Hematopoietic multipotent progenitor cell treated with erythropoietin and hydrocortisone succinate and interleukin-3 and kit ligand, for 8 days (in vitro differentiated cells): ENCODE measurements at regions not wholly inside any gene's neighbourhood (a gene's known extent, or its start where the extent isn't known, plus 50 kb on each side); places are given as distances from the start of the nearest gene placed in this dataset.
A peak's percentile ranks its signal among the peaks of the same experiment; 100 is the strongest.

Experiments used
- DNase-seq: peaks from one replicate; pipeline ENCODE4 v3.0.0-alpha.2; 2015

DNA sequence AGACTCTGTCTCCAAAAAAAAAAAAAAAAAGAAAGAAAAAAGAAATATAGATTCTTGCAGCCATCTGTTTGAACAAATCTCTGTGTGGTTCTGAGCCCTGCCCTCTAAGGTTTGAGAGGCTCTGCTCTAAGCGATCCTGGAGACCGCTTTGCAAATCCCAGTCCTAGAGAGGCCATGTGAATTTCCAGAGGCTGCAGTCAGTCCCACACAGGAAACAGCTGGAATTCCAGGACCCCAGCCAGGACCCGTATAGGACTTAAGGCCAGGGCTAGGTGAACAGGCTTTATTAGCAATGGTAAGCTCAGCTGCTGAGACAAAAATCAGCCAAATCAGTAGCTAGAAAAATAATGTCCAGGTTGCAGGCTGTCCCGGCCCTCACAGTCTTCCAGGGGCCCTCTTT, 154.8 kb downstream of the RPS24 start:
- DNase-seq = no peak

DNA sequence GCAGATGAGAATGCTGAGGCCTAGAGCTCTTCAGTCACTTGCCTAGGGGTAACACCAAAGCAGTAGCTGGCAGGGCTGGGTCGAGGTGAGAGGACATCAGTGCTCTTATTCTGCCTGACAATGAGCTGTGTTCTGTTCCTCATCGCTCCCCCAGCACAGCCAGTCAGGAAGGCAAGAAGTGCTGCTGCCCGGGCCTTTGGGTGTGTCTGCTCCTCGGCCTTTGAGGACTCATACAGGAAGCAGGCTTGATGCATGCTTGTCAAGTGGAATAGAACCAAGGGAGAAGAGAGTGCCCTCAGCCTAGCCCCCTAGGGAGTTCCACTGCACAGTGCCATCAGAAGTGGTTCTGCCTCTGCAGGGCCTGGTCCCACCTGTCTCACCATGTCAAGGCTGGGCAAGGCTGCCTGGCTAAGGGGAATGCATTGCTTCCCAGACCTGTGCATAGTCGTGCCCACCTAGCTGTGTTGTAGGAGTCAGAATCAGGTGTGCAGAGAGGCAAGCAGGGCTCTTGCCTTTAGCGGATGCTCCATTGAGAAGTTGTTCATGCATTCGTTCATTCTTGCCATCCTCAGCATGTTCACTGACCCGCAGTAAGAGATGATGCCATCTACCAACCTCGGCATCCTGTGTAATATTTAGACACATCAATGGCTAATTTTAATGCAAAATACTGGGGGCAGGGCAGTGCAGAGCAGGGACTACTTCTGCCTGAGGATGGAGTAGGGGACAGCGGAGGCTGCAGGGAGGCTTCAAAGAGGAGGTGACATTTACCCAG, 156.6 kb downstream of the RPS24 start:
- DNase-seq = no peak

DNA sequence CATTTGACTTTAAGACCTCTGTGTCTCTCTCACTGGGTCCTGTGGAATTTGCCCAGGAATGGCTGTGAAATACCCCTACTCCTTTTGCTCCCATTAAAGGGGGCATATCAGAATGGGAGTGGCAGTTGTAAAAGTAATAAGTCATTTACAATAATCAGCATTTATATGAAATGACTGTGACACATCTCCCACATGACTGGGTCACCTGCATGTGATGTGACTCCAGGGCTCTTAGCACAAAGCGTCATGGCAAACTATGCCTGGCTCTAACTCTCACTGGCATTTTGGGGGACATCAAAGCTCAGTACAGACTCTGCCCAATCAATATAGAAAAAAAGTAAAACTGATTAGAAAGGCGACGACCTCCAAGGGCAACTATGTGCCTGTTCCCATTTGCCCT, 157.6 kb downstream of the RPS24 start:
- no peak for DNase-seq

DNA sequence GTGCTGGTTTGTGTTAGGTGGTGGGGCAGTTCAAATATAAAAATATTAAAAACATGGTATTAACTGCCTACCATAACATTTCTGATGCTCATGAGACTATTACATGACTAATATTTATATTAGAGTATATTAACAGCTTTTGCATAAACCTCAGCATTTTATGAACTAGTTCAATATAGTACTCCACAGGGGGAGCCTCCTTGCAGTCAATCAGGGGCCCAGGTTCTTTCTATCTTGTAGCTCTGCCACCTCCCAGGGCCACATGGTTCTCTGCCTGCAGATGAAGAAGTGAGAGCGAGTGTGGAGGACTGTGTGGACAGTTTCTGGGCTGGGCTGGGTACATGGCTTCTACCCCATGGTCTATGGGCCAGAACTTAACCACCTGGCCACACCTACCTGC, 159.5 kb downstream of the RPS24 start:
- no peak for DNase-seq

DNA sequence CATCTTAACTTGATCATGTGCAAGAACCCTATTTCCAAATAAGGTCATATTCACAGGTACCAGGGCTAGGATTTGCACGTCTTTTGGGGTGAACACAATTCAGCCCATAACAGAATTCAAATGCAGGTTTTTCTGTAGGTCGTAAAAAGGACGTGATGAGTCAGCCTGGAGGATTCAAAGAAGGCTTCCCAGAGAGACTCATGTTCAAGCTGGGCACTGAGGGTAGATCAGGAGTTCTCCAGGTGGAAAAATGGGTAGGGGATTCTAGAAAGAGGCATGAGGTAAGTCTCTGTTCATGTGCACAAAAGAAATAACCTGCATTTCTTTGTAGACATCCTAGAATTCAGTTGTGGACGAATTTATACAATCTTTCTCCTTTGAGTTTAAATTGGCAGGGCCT, 160.4 kb downstream of the RPS24 start:
- no peak for DNase-seq

DNA sequence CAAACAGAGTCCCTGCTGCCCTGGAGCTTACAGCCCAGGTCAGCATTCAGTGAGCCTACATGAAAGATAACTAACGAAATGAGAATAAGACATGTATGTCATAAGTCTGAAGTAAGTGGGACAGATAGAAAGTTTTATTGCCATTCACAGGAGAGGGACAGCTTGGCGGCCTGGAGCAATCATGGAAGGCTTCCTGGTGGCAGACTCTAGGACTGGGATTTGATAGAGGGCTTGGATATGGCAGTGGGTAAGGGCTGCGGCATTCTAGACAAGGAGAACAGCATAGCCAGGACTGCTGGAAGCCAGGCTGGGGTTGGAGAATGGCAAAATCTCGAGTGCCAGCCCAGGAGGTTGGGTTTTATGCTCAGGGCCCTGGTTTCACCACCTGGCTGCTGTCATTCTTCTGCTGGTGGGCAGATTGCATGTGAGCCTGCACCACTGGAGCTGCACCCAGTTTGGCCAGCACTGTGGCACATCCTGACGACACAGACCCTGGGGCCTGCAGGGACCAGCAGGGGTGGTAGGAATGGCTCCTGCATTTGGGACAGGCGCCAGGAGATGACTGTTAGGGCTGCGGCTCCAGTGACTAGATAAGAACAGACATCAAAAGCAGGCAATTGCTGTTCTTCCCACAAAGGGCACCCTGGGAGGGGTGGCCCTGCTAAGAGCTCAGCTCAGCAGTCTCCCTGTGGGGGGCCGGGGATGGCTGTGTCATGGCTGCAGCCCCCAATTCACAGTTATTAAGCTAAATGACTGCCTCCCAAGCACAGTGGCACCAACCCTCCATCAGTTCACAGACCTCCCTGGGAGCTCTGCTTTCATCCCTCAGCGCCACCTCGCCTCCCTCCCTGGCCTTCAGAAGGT, 161.1 kb downstream of the RPS24 start:
- DNase-seq = peak; percentile 88

DNA sequence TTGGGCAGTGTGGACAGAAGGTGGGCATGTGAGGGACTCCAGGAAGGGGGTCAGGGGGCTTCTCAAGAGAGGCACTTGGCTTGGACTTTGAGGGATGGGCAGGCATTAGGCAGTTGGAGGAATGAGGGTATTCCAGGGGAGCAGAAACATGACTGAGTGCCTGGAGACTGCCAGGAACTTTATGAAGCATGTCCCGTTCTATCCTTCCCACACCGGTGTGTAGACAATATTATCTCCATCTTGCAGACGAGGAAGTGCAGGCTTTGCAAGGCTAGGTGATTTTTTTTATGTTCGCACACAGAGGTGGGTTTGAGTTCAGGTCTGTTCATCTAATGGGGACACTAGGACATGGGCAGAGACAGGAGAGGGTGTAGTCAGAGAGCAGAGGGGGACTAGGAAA, 162.7 kb downstream of the RPS24 start:
- DNase-seq = no peak

DNA sequence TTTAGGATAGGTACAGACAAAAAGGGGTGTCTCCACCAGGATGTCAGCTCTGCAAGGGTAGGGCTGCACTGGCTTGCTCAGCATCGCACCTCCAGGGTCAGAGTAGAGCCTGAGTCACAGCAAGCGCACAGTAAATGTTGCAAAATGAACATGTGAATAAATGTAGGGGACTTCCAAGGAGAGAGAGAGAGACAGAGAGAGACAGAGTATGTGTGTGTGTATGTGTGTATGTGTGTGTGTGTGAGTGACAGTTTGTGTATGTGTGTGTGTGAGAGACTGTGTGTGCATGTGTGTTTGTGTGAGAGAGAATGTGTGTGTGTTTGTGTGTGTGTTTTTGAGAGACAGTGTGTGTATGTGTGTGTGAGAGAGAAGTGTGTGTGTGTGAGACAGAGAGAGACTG, 163.3 kb downstream of the RPS24 start:
- DNase-seq = no peak

DNA sequence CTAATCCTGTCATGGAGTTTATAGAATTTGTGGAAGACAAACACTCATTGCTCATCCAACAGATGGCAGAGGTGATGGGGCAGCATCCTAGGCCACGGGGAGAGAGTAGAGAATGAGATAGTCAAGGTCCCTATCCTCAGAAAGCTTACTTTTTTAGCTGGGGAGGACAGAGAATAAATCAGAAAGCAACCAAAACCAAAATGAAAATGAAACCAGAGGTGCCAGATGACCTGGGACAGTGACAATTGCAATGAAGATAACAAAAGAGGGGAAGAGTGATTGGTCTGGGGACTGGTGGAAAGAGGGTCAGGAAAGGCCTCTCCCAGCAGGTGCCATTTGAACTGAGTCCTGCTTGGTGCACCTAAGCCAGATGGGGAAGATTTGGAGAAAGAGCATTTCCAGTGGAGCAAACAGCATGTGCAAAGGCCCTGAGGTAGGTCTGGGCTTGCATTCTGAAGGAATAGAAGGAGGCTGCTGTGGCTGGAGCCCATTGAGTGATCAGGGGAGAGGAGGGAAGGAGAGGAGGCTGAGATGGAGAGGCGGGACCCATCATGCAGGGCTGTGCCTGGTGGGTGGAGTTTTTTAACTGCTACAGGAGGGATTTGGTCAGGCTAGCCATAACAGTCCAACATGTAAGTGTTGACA, 164.1 kb downstream of the RPS24 start:
- no peak for DNase-seq

DNA sequence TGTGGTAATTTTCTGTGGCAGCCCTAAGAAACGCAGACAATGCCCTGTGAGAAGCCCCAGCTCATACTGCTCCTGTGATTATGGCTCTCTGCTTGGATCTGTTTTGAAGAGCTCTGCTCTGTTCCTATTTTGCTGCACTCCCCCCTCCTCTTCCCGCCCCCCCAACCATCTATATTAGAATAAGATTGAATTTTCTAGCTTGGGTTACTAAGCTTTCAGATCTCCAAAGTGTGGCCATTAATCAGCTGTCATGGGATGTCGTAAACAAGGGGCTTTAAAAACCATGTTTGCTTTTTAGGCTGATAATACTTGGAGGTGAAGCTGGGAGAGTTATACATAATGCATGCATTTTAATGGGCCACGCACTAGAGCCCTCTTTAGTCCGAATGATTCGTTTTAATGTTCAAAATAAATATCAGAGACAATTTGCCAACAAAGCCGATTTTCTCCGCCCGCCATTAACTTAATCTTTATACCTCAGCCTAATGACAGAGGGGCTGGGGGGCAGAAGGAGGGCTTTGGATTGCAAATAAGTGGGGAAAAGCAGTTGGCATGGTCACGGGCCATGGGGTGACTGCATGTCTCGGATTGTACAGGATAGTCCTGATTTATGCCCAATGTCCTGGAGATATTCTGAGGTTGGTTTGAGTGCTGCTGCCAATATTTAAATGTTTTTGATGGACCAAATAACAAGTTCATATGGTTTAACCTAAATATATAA, 165.5 kb downstream of the RPS24 start:
- DNase-seq = no peak

DNA sequence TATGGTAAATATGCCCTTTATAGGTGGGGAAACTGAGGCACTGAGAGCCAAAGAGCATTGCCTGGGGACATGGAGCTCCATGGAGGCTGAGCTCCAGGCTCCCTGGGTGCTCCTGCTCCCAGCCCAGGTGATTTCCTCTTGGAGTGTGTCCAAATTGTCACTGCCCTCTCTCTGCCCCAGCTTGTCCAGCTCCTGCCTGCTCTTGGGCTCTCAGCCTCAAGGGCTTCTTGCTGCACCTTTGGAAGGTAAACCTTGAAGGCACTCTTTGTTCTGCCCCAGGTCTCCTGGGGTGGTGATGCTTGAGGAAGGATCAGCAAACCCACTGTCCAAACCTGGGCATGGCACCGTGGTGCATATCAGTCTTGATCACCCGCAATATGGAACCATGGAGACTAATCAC, 166.1 kb downstream of the RPS24 start:
- no peak for DNase-seq

DNA sequence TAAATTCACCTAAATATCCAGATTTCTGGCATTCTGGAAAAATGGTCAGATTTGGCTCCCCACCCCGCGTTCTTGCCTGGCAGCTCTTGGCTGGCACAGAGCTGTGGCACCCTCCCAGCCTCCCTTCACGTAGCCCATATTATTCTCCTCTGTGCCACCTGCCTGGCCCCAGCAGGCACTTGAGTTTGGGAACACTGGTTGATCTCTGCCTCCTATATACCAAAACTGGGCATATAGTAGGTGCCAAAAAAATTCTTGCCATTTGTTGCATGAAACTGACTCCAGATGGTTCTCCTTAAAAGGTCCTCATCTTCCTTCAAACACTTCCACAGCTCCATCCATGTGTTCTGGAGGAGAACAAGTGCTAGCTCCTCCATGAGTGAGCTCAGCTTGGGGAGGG, 167.0 kb downstream of the RPS24 start:
- no peak for DNase-seq

DNA sequence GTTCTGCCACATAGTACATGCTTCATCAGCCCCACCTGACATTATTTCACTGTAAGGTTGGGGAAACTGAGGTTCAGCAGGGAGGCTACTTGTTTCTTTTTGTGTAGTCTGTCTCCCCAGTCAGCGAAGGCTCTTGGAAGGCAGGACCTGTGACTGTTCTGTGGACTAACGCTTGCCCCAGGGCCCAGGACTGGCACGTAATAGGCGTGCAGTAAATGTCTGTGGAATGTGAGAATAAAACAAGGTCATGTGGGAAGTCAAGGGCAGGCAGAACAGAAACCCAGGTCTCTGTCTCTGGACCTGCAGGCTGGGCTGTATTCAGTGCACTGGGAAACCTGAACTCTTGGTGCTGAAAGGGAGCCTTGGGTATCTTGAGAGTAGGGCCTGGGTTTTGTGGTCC, 168.7 kb downstream of the RPS24 start:
- DNase-seq = no peak

DNA sequence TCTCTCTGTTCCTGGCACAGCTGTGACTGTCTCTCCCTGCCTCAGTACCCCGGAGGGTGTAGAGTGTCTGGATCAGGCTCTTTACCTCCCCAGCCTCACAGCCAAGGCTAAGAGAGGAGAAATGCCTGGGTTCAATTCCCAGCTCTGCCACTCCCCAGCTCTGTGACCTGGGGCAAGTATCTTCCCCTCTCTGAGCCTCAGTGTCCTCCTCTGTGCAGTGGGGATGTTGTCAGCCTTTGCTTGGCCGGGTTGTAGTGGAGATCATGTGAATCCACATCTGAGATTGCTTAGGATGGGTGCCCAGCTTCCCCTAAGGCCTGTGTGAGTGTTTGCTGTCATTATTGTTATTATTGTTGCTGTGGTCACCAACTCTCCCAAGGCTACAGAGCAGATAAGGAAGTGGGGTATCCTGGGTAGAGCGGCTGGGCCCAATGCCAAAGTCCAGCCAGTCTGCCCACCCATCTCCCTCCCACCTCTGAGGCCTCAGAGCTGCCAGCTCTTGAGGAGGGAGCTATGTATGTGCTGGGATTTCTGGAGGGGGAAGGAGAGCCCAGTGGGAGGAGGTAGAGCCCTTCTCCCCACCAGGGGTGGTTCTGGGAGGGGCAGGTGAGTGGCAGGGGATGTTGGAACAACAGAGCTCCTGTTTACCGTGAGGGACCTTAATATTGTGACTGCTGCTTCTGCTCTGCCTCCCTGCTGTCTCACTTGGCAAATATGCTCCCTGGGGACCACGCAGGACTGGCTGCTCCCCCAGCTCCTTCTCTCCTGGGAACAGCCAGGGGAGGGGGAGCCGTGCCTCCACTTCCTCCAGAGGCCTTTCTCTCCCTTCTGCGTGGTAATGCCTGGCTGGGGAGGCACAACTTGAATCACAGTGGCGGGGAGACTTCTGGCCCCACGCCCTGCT, 170.5 kb downstream of the RPS24 start:
- no peak for DNase-seq

DNA sequence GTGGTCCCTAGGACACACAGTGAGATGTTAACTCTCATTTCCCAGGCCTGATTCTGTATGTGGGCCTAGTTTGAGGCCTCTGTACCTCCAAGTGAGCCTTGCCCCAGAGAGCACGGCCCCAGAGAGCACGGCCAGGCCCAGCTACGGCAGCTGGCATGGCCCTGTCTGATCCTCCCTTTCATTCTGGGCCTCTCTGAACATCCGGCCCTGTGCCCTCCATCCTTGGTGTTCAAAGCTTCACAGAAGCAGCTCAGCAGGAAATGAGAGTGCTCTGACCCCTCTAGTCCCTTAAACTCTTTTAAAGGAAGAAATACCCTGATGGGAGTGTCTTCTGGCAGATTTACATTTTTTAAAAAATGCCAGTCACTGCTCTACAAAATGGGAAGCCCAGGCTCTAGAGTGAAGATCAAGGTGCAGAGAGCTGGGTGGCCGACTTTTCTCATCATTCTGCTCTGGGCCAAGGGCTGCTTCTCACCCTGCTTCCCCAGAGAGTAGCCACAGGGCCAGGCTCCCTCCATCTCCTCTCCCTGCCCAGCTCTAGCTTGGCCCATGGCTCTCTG, 171.9 kb downstream of the RPS24 start:
- DNase-seq = no peak

DNA sequence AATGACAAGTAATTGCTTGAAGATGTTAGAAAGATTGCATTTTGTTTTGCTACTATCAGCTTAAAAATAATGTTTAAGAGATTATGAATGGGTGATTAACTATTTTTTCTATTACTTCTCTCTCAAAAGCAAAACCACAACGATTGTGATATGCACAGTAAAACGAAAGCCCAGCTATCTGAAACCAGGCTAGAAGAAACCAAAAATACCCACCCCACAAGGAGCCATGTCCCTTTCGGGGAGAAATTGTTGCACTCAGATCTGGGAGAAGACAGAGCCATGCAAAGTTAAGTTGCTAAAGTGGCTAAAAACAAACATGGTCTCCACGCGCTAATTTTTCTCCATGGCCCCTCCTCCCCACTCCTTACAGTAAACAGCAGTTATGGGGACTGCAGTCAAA, 173.6 kb downstream of the RPS24 start:
- no peak for DNase-seq

DNA sequence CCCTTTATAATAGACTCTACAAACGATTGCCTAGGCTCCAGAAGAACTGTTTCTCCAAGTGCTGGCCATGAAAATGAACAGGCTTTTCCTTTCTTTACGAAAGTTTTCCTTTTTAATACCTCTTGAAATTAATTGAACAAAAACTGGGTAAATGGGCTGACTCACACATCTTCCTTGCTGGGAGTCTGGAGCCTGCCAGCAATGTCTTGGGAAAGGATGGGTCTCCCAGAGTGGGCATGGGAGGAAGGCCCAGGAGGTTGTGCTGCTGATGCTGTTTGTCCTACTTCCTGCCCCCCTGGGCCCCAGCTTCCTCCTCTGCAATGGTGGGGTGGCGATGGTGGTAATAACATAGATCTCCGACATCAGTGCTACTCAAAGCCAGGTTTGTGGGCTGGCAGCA, 174.1 kb downstream of the RPS24 start:
- no peak for DNase-seq

DNA sequence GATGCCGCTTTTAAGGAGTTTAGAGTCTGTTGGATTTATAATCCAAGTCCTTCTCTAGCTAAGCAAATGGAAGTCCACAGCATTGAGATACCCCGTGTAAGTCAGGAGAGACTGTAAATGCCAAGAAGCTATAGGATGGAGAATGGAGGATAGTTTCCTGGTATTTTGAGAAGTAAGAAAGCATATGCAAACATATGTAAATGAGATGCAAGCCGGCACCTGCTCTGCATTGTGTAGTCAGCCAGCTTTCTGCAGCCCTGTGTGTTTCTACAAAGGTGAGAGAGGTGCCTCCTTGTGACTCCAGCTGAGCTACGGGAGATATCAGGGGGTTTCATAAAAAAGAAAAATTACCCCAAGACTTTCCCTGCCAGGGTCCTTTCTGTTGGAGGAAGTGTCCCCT, 176.3 kb downstream of the RPS24 start:
- no peak for DNase-seq

DNA sequence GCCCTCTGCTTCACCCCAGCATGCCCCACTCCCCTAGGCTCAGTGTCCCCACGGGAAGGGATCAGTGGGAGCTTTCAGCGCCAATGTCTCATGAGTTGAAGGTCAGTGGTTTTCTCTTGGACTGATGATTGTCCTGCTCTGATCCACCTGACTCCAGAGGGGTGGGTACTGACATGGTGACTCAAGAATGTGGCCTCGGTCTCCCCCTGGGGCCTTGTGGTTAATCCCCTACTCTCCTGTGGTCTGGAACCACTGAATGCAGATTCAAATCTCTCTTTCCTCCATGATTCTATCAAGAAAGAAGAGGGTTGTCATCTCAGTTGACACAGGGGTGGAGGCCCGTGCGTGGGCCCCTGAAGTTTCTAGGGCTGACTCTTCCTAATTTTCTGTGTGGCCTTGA, 176.9 kb downstream of the RPS24 start:
- no peak for DNase-seq

DNA sequence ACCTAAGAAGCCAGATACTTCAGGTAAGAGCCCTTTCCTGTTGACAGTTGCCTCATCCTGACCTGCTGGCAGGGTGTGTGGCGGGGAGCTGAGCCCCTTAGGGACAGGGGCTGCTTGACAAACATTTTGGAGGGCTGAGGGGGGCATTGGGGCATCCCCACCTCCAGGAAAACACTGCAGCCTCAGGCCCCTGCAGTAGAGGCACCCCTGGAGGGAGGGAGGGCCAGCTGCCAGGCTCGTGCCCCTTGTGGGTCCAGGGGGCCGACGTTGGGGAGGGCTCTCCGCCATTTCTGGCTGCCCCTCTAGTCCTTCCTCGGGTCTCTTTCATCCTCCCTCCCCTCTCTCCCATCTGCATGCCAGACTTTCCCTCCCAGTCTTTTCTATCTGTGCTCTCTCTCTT, 177.3 kb downstream of the RPS24 start:
- no peak for DNase-seq

DNA sequence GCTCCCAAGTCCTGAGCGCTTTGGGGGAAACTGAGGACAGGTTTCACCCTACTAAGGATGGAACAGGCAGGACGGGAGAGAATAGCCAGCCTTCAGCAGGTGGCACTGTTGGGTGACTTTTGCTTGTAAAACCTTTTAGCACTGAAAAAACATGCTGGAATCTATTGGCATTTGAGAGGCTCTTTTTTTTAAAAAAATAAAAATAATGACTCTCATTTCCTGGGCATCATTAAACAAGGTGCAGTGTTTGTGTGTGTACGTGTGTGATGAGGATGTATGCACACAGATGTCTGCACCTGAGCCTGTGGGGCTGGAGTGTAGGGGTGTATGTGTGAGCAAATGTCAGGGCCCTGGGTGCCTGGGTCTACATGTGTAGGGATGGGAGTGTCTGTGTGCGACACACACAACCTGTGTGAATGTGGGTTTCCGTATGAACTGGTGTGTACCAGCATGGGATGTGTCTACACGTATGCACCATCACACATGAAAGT, 177.9 kb downstream of the RPS24 start:
- peak; percentile 32 for DNase-seq
